WTC11 (cell line): ENCODE measurements at regions not wholly inside any gene's neighbourhood (a gene's known extent, or its start where the extent isn't known, plus 50 kb on each side); places are given as distances from the start of the nearest gene placed in this dataset.

Source experiments
- ATAC-seq: fragments of 200-7000 bp; cut with Tn5 transposase; 2 replicates; pipeline ENCODE4 v1.10.0; 2021; ENCODE audit warnings: mild to moderate bottlenecking, moderate library complexity
- CTCF ChIA-PET: fragments of 300-600 bp; sonication (Branson Sonifier 250); formaldehyde crosslinking; loops from one replicate; lab custom pipeline; 2021; ENCODE audit warnings: antibody characterized with exemption; lab: Charles Lee
- POLR2A ChIA-PET: fragments of 350-600 bp; sonication (Branson Sonifier 250); formaldehyde crosslinking; loops from one replicate; lab custom pipeline; 2021; ENCODE audit warnings: antibody characterized with exemption; lab: Charles Lee
- DNase-seq: peaks from one replicate; pipeline ENCODE4 v3.0.0; 2021; ENCODE audit warnings: low spot score
- H3K27ac Mint-ChIP-seq: 2 replicates; pipeline ENCODE4 v1.8.0; 2021; ENCODE audit warnings: mixed read lengths
- H3K27me3 Mint-ChIP-seq: 2 replicates; pipeline ENCODE4 v1.8.0; 2021; ENCODE audit warnings: low read depth, mild to moderate bottlenecking, moderate library complexity, mixed read lengths
- H3K36me3 Mint-ChIP-seq: 2 replicates; pipeline ENCODE4 v1.8.0; 2021; ENCODE audit warnings: mixed read lengths
- H3K4me1 Mint-ChIP-seq: 2 replicates; pipeline ENCODE4 v1.8.0; 2022; ENCODE audit warnings: mixed read lengths
- H3K4me3 Mint-ChIP-seq: 2 replicates; pipeline ENCODE4 v1.8.0; 2021; ENCODE audit warnings: mild to moderate bottlenecking, moderate library complexity, mixed read lengths
- H3K9me3 Mint-ChIP-seq: 2 replicates; pipeline ENCODE4 v1.8.0; 2021; ENCODE audit warnings: mixed read lengths
- ATF3 ChIP-seq: sonication (generic); formaldehyde crosslinking; conservative IDR thresholded peaks from 2 replicates; pipeline ENCODE4 v1.8.1; 2022; ENCODE audit warnings: mild to moderate bottlenecking, missing genetic modification reagents
- ATF6 ChIP-seq: sonication (generic); formaldehyde crosslinking; IDR thresholded peaks from 2 replicates; pipeline ENCODE4 v1.8.1; 2023; ENCODE audit warnings: mild to moderate bottlenecking, missing genetic modification reagents
- ESRRA ChIP-seq: sonication (generic); formaldehyde crosslinking; IDR thresholded peaks from 2 replicates; pipeline ENCODE4 v1.8.1; 2022; ENCODE audit warnings: mild to moderate bottlenecking, missing genetic modification reagents, borderline replicate concordance
- FOXJ3 ChIP-seq: sonication (generic); formaldehyde crosslinking; IDR thresholded peaks from 2 replicates; pipeline ENCODE4 v1.9.0; 2021; ENCODE audit warnings: missing genetic modification reagents, mild to moderate bottlenecking, borderline replicate concordance
- GTF2I ChIP-seq: fragments of 250-450 bp; sonication (Bioruptor Pico); conservative IDR thresholded peaks from 2 replicates; pipeline ENCODE4 v1.4.0; 2021; ENCODE audit warnings: mild to moderate bottlenecking
- IRF1 ChIP-seq: sonication (generic); formaldehyde crosslinking; IDR thresholded peaks from 2 replicates; pipeline ENCODE4 v1.8.0; 2023; ENCODE audit warnings: missing genetic modification reagents
- PREB ChIP-seq: sonication (generic); formaldehyde crosslinking; IDR thresholded peaks from 2 replicates; pipeline ENCODE4 v1.8.1; 2022; ENCODE audit warnings: mild to moderate bottlenecking, missing genetic modification reagents, moderate library complexity, borderline replicate concordance
- PRRX2 ChIP-seq: fragments of 250-450 bp; sonication (Bioruptor Pico); IDR thresholded peaks from 2 replicates; pipeline ENCODE4 v1.8.0; 2021; ENCODE audit warnings: mild to moderate bottlenecking
- RELA ChIP-seq: sonication (generic); formaldehyde crosslinking; IDR thresholded peaks from 2 replicates; pipeline ENCODE4 v1.8.1; 2022; ENCODE audit warnings: missing genetic modification reagents, mild to moderate bottlenecking, borderline replicate concordance
- SMAD3 ChIP-seq: sonication (generic); formaldehyde crosslinking; IDR thresholded peaks from 2 replicates; pipeline ENCODE4 v1.8.0; 2022; ENCODE audit warnings: missing genetic modification reagents, mild to moderate bottlenecking, borderline replicate concordance
- TEAD4 ChIP-seq: sonication (generic); formaldehyde crosslinking; IDR thresholded peaks from 2 replicates; pipeline ENCODE4 v1.8.0; 2022; ENCODE audit warnings: mild to moderate bottlenecking, missing genetic modification reagents
- TP53 ChIP-seq: sonication (generic); formaldehyde crosslinking; IDR thresholded peaks from 2 replicates; pipeline ENCODE4 v1.8.1; 2023; ENCODE audit warnings: mild to moderate bottlenecking, missing genetic modification reagents
- ZBTB21 ChIP-seq: sonication (generic); formaldehyde crosslinking; IDR thresholded peaks from 2 replicates; pipeline ENCODE4 v1.8.1; 2023; ENCODE audit warnings: mild to moderate bottlenecking, missing genetic modification reagents, borderline replicate concordance
- ZBTB43 ChIP-seq: sonication (generic); formaldehyde crosslinking; IDR thresholded peaks from 2 replicates; pipeline ENCODE4 v1.8.1; 2023; ENCODE audit warnings: mild to moderate bottlenecking, missing genetic modification reagents
- ZNF263 ChIP-seq: sonication (generic); formaldehyde crosslinking; IDR thresholded peaks from 2 replicates; pipeline ENCODE4 v1.8.1; 2022; ENCODE audit warnings: low read depth, mild to moderate bottlenecking, moderate library complexity, missing genetic modification reagents
- ZNF512 ChIP-seq: sonication (generic); formaldehyde crosslinking; IDR thresholded peaks from 2 replicates; pipeline ENCODE4 v1.8.1; 2022; ENCODE audit warnings: missing genetic modification reagents, borderline replicate concordance
- TF ChIP-seq, protein P1 (sequence below): sonication (generic); formaldehyde crosslinking; IDR thresholded peaks from 2 replicates; pipeline ENCODE4 v1.8.1; 2022; ENCODE audit warnings: low read depth, missing genetic modification reagents, borderline replicate concordance
- TF ChIP-seq, protein P2 (sequence below): sonication (generic); formaldehyde crosslinking; IDR thresholded peaks from 2 replicates; pipeline ENCODE4 v1.8.1; 2022; ENCODE audit warnings: mild to moderate bottlenecking, moderate library complexity, missing genetic modification reagents
- TF ChIP-seq, protein P3 (sequence below): fragments of 200-600 bp; IDR thresholded peaks from 2 replicates; pipeline ENCODE4 v1.8.0; 2022; ENCODE audit warnings: antibody characterized with exemption

GRCh38 chr7:353746-354325 lies 63.9 kb downstream of the FOXL3 start (continued):
- TF ChIP-seq GTF2I (CRISPR knock-in tag), result no peak
- no peak for TF ChIP-seq ZNF263

- H3K27ac Mint-ChIP-seq, result no peak overlapping the region
- CTCF ChIA-PET, result no interaction called here
- no peak for ATAC-seq
- H3K4me1 Mint-ChIP-seq, result 0 out of 2 replicates have a peak, but pooled peaks cover 2% of the 10 kb centered on the region
- H3K9me3 Mint-ChIP-seq, result no peaks in the 10 kb centered on the region
- TF ChIP-seq TP53 (CRISPR knock-in tag), result no peak
- no peak for TF ChIP-seq SMAD3 (CRISPR knock-in tag)
- no peak for TF ChIP-seq ATF6 (CRISPR knock-in tag)
- TF ChIP-seq PRRX2 (CRISPR knock-in tag), result no peak
- TF ChIP-seq PREB (CRISPR knock-in tag), result no peak
- TF ChIP-seq, protein P1, sequence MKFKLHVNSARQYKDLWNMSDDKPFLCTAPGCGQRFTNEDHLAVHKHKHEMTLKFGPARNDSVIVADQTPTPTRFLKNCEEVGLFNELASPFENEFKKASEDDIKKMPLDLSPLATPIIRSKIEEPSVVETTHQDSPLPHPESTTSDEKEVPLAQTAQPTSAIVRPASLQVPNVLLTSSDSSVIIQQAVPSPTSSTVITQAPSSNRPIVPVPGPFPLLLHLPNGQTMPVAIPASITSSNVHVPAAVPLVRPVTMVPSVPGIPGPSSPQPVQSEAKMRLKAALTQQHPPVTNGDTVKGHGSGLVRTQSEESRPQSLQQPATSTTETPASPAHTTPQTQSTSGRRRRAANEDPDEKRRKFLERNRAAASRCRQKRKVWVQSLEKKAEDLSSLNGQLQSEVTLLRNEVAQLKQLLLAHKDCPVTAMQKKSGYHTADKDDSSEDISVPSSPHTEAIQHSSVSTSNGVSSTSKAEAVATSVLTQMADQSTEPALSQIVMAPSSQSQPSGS (CRISPR knock-in tag), result no peak
- TF ChIP-seq TEAD4 (CRISPR knock-in tag), result no peak
- TF ChIP-seq ESRRA (CRISPR knock-in tag), result no peak
- TF ChIP-seq, protein P2, sequence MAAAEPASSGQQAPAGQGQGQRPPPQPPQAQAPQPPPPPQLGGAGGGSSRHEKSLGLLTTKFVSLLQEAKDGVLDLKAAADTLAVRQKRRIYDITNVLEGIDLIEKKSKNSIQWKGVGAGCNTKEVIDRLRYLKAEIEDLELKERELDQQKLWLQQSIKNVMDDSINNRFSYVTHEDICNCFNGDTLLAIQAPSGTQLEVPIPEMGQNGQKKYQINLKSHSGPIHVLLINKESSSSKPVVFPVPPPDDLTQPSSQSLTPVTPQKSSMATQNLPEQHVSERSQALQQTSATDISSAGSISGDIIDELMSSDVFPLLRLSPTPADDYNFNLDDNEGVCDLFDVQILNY (CRISPR knock-in tag), result no peak
- TF ChIP-seq, all 79 proteins: peak for 0
- H3K27me3 Mint-ChIP-seq, result no peaks in the 10 kb centered on the region
- no peak overlapping the region for H3K4me3 Mint-ChIP-seq
- no peak for DNase-seq
- no peaks in the 10 kb centered on the region for H3K36me3 Mint-ChIP-seq
- POLR2A ChIA-PET, result no interaction called here
Measured at GRCh38 chr7:354597-355470, 64.9 kb downstream of the FOXL3 start.

- Mint-ChIP-seq H3K36me3 (no peaks in the 10 kb centered on the region), H3K4me1 (0 out of 2 replicates have a peak, but pooled peaks cover 6% of the 10 kb centered on the region), H3K9me3 (no peaks in the 10 kb centered on the region), H3K27me3 (peaks cover 6% of the 10 kb centered on the region), H3K4me3 (no peak overlapping the region), H3K27ac (no peak overlapping the region)
- ChIA-PET CTCF (no interaction called here), POLR2A (no interaction called here)
- DNase-seq (no peak), ATAC-seq (no peak)
- TF ChIP-seq IRF1 (CRISPR knock-in tag) (no peak), ZBTB43 (CRISPR knock-in tag) (no peak), ZNF512 (no peak), RELA (CRISPR knock-in tag) (no peak), TP53 (CRISPR knock-in tag) (no peak), ATF3 (CRISPR knock-in tag) (no peak), ZNF263 (no peak), ZBTB21 (CRISPR knock-in tag) (no peak), FOXJ3 (CRISPR knock-in tag) (no peak), SMAD3 (CRISPR knock-in tag) (no peak)
- TF ChIP-seq, protein P3, sequence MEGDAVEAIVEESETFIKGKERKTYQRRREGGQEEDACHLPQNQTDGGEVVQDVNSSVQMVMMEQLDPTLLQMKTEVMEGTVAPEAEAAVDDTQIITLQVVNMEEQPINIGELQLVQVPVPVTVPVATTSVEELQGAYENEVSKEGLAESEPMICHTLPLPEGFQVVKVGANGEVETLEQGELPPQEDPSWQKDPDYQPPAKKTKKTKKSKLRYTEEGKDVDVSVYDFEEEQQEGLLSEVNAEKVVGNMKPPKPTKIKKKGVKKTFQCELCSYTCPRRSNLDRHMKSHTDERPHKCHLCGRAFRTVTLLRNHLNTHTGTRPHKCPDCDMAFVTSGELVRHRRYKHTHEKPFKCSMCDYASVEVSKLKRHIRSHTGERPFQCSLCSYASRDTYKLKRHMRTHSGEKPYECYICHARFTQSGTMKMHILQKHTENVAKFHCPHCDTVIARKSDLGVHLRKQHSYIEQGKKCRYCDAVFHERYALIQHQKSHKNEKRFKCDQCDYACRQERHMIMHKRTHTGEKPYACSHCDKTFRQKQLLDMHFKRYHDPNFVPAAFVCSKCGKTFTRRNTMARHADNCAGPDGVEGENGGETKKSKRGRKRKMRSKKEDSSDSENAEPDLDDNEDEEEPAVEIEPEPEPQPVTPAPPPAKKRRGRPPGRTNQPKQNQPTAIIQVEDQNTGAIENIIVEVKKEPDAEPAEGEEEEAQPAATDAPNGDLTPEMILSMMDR, result no peak
Measured at GRCh38 chr7:355568-355967, 65.6 kb downstream of the FOXL3 start.
